ENCODE measurements at regions not wholly inside any gene's neighbourhood (a gene's known extent, or its start where the extent isn't known, plus 50 kb on each side); places are given as distances from the start of the nearest gene placed in this dataset.

DNA sequence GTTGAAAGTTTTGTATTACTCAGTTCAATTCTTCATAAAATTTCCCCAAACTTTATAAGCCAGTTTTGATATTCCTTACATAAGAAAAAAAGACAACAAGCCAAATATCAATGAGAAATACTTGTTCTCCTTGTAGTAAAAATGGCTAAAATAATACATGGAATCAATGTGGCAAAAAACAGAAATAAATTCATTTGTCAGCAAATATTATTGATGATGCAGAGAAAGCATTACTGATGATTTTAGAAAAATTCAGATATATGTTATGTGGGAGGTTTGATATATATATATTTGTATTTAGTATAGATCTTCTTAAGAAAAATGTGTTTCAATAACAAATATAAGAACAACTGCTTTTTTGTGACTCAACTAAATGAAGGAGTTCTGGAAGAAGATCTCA lies 127.0 kb upstream of the PUM3 start:
- TF ChIP-seq CTCF (IDR thresholded peaks at IDR 0.05; ENCODE audit: poor library complexity) (no peak), EZH2 (IDR thresholded peaks at IDR 0.05; ENCODE audit: borderline replicate concordance) (no peak), EZH2phosphoT487 (IDR thresholded peaks at IDR 0.05; ENCODE audit: low read depth, severe bottlenecking, unreplicated experiment) (no peak)
